ENCODE measurements at regions not wholly inside any gene's neighbourhood (a gene's known extent, or its start where the extent isn't known, plus 50 kb on each side); places are given as distances from the start of the nearest gene placed in this dataset.

DNA sequence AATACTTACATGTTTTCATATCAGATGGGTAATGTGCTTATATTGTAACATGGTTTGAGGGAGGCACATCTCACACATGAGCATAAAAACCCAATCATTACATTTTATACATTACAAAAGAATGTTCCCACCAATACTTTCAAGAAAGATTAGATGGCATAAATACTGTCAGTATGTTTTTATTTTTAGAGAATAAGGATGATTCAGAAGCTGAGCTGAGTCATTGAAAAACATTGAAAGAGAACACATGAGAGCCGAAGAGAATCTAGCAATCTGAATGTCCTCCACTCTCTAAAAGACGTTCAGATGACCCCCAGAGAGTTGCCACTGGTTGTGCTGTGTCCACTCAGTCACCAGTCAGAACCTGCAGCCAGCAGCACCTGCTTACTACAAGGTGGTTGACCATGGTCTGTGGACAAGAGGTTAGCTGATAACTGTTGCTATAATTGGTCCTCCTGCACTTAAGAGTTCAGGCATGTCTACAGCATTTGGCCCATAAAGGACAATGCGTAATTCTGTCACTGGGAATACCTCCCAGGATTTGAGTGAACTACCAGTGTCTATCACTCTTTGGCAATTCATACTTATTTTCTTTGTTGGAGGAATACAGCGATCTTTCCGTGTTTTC lies 382.2 kb upstream of the IGFBP7 start:
- H3K4me1 ChIP-seq, result peaks cover 0 to 18% (median 0%) of the 10 kb centered on the region in 12 donors
- intact Hi-C loops (cut with DNase I), result loop anchor here in 2 of 10 donors (10.0 kb wide), 2 partner anchors 242 to 382 kb away; no protein-coding TSS in a partner anchor

DNA sequence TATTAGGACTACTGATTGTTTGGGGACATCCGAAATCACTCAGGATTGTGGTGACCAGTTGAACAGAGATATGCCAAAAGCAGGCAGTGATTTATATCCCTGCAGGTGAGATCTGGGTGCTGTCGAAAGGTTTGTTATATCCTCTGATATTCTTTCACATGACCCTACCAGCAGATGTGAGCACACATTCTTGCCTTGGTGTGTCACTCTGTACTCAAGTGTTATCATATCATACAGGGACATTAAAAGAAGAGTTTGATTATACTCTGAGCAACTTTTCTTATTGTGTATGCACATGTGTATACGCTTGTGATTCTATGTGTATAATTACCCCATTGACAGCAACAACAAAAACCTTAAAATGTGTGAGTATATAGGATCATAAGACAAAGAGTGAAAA lies 381.2 kb upstream of the IGFBP7 start:
- 43 to 56% (median 48%) methylated on average over 3 of the region's 3 CpGs for WGBS, 4 donors
- TF ChIP-seq, protein P1, sequence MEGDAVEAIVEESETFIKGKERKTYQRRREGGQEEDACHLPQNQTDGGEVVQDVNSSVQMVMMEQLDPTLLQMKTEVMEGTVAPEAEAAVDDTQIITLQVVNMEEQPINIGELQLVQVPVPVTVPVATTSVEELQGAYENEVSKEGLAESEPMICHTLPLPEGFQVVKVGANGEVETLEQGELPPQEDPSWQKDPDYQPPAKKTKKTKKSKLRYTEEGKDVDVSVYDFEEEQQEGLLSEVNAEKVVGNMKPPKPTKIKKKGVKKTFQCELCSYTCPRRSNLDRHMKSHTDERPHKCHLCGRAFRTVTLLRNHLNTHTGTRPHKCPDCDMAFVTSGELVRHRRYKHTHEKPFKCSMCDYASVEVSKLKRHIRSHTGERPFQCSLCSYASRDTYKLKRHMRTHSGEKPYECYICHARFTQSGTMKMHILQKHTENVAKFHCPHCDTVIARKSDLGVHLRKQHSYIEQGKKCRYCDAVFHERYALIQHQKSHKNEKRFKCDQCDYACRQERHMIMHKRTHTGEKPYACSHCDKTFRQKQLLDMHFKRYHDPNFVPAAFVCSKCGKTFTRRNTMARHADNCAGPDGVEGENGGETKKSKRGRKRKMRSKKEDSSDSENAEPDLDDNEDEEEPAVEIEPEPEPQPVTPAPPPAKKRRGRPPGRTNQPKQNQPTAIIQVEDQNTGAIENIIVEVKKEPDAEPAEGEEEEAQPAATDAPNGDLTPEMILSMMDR (IDR thresholded peaks at IDR 0.05), result no peak
- no peak for TF ChIP-seq POLR2A (IDR thresholded peaks at IDR 0.05)
- intact Hi-C loops (cut with DNase I), result loop anchor here in 2 of 10 donors (10.0 kb wide), 2 partner anchors 243 to 383 kb away; no protein-coding TSS in a partner anchor
- Histone ChIP-seq H3K4me3 (no peak overlapping the region), H3K27me3 (no peaks in the 10 kb centered on the region), H3K4me1 (peaks cover 0 to 18% (median 0%) of the 10 kb centered on the region in 12 donors), H3K36me3 (no peaks in the 10 kb centered on the region), H3K9me3 (no peaks in the 10 kb centered on the region), H3K27ac (peak overlapping the region in 7 of 12 donors; percentile 12 to 52 (median 39))
- DNase-seq (no peak), ATAC-seq (peak in 2 of 4 donors; percentile 47 to 48)

More for the DNA sequence above, 382.2 kb upstream of the IGFBP7 start:
- TF ChIP-seq, protein P1 (IDR thresholded peaks at IDR 0.05), result no peak
- no peak for TF ChIP-seq POLR2A (IDR thresholded peaks at IDR 0.05)
- peak overlapping the region in 7 of 12 donors; percentile 19 to 53 (median 41) for H3K27ac ChIP-seq
- DNase-seq (peak in 2 of 5 donors; percentile 45 to 46), ATAC-seq (peak; percentile 90 to 95 (median 91))
- H3K4me3 ChIP-seq, result no peak overlapping the region
- no peaks in the 10 kb centered on the region for H3K36me3 ChIP-seq
- H3K27me3 ChIP-seq, result no peaks in the 10 kb centered on the region
- no peaks in the 10 kb centered on the region for H3K9me3 ChIP-seq
- 47 to 60% (median 49%) methylated on average over 5 of the region's 5 CpGs for WGBS, 4 donors

DNA sequence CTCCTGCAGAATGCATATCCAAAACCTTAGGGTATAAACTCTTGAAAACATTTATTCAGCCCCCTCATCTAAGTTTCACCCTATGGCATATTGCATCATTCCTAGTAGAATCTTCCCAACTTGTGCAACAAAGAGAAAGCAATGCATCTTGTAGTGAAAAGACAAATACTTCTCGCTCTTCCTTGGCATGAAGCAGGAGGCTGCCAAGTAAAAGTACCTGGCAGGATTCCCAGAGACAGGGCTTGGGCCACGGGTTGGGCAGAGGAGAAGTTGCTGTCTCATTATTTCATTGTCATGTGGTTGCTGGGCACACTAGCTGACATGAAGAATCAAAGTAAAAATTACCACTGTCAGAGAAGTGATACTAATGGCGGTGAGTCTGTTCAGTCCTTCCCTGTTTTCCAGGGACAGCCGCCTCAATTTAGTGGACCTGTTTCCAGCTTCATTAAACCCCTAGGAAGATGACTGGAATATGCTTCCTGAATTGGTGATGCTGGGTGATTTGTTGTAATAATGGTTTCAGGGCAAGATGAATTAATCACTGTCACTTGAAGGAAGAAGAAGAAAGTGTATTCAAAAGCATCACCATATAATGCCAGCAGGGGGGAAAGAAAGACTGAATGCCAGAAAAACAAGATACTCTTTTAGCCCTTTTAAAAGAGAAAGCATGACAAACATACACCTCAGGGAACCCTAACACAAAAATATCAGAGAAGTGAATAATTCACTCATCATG lies 380.5 kb upstream of the IGFBP7 start:
- Histone ChIP-seq H3K27me3 (no peaks in the 10 kb centered on the region), H3K4me3 (no peak overlapping the region), H3K36me3 (no peaks in the 10 kb centered on the region), H3K9me3 (no peaks in the 10 kb centered on the region), H3K4me1 (peaks cover 0 to 18% (median 0%) of the 10 kb centered on the region in 12 donors), H3K27ac (peak overlapping the region in 8 of 12 donors; percentile 12 to 52 (median 34))
- DNase-seq (peak in 4 of 5 donors; percentile 16 to 48 (median 30)), ATAC-seq (peak in 3 of 4 donors; percentile 37 to 51 (median 49))
- TF ChIP-seq, protein P1 (IDR thresholded peaks at IDR 0.05), result no peak
- no peak for TF ChIP-seq POLR2A (IDR thresholded peaks at IDR 0.05)
- intact Hi-C loops (cut with DNase I), result loop anchor here in 2 of 10 donors (10.0 kb wide), 2 partner anchors 244 to 384 kb away; no protein-coding TSS in a partner anchor
- WGBS, 4 donors, result 41 to 54% (median 47%) methylated on average over 4 of the region's 4 CpGs

Data from heart left ventricle (tissue), 16 donors.